ENCODE measurements at regions not wholly inside any gene's neighbourhood (a gene's known extent, or its start where the extent isn't known, plus 50 kb on each side); places are given as distances from the start of the nearest gene placed in this dataset.

- POLR2A ChIA-PET = no interaction called here
- H3K27me3 ChIP-seq (ENCODE audit: insufficient read depth) = no peaks in the 10 kb centered on the region
These were observed 60.8 kb upstream of the HABP2 start for GRCh38 chr10:113491967-113492565.

DNA sequence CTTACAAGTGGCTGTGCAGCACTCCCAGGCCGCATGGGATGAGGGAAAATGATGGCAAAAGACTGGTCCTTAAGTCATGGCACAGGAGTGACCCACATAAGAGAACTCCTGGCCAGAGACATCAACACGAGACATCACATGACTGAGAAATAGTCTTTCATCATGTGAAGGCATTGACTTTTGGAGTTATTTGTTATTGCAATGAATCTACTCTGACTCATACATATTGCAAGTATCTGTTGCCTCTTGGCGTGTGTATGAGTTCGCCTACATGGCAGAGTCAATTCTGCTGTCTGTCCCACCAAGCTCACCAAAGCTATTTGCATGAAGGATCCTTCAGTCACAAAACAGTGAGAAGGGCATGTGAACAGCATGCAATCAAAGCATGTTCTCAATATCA is 59.7 kb upstream of the HABP2 start:
- DNase-seq = no peak
- Histone ChIP-seq H2AFZ (ENCODE audit: low read depth) (no peak overlapping the region), H3K27me3 (ENCODE audit: insufficient read depth) (no peaks in the 10 kb centered on the region), H3K9me2 (no peaks in the 10 kb centered on the region), H3K27ac (ENCODE audit: low read depth in 2 of 2, low read length in 1 of 2) (no peak overlapping the region), H3K36me3 (replicated peaks in 1 of 2; ENCODE audit: control insufficient read depth in 1 of 2, insufficient read depth in 2 of 2, low read length in 1 of 2) (no peaks in the 10 kb centered on the region), H3K9me3 (no peaks in the 10 kb centered on the region), H3F3A (replicated peaks; ENCODE audit: insufficient read depth) (no peaks in the 10 kb centered on the region), H3K4me1 (ENCODE audit: control insufficient read depth in 1 of 2, insufficient read depth in 2 of 2, low read depth in 1 of 2, low read length in 1 of 2) (no peaks in the 10 kb centered on the region; a peak in 1 of 4 replicates), H3K9ac (no peak overlapping the region), H4K20me1 (ENCODE audit: insufficient read depth) (no peaks in the 10 kb centered on the region), H3K4me3 (ENCODE audit: low read depth in 2 of 2, low read length in 1 of 2) (no peak overlapping the region), H3K4me2 (no peak overlapping the region), H3K79me2 (ENCODE audit: insufficient read depth) (no peaks in the 10 kb centered on the region)
- ChIA-PET CTCF (no interaction called here), POLR2A (no interaction called here)
- WGBS (ENCODE audit: low lambda C conversion rate) = 64% methylated on average over 4 of the region's 4 CpGs
- TF ChIP-seq TCF12 (IDR thresholded peaks at IDR 0.05) (no peak), YY1 (IDR thresholded peaks at IDR 0.05; ENCODE audit: low read depth) (no peak), USF1 (IDR thresholded peaks at IDR 0.05; ENCODE audit: borderline replicate concordance, low read depth) (peak; percentile 13; the same call in 1 of the 2 replicates), EZH2phosphoT487 (IDR thresholded peaks at IDR 0.05; ENCODE audit: borderline replicate concordance, low read depth) (no peak), POLR2AphosphoS5 (IDR thresholded peaks at IDR 0.05; ENCODE audit: low read depth, low read length) (no peak), EP300 (IDR thresholded peaks at IDR 0.05; ENCODE audit: borderline replicate concordance in 1 of 2, low read depth in 1 of 2, low read length in 1 of 2) (no peak)

More at GRCh38 chr10:113491967-113492565, 60.8 kb upstream of the HABP2 start:
- no peaks in the 10 kb centered on the region for H3K9me3 ChIP-seq
- no peak overlapping the region for H3K4me2 ChIP-seq
- no peaks in the 10 kb centered on the region; a peak in 1 of 4 replicates for H3K4me1 ChIP-seq (ENCODE audit: control insufficient read depth in 1 of 2, insufficient read depth in 2 of 2, low read depth in 1 of 2, low read length in 1 of 2)
- WGBS (ENCODE audit: low lambda C conversion rate) = 23% methylated on average over 3 of the region's 3 CpGs
- H3K9me2 ChIP-seq = no peaks in the 10 kb centered on the region
- H3K36me3 ChIP-seq (replicated peaks in 1 of 2; ENCODE audit: control insufficient read depth in 1 of 2, insufficient read depth in 2 of 2, low read length in 1 of 2) = no peaks in the 10 kb centered on the region
- no peaks in the 10 kb centered on the region for H3F3A ChIP-seq (replicated peaks; ENCODE audit: insufficient read depth)
- H3K27ac ChIP-seq (ENCODE audit: low read depth in 2 of 2, low read length in 1 of 2) = no peak overlapping the region
- no peak for DNase-seq
- no peak overlapping the region for H3K9ac ChIP-seq
- H3K79me2 ChIP-seq (ENCODE audit: insufficient read depth) = no peaks in the 10 kb centered on the region
- no peak overlapping the region for H2AFZ ChIP-seq (ENCODE audit: low read depth)
- CTCF ChIA-PET = no interaction called here
- H3K4me3 ChIP-seq (ENCODE audit: low read depth in 2 of 2, low read length in 1 of 2) = no peak overlapping the region
- H4K20me1 ChIP-seq (ENCODE audit: insufficient read depth) = no peaks in the 10 kb centered on the region
- TF ChIP-seq ELF1 (IDR thresholded peaks at IDR 0.05) = no peak
- TF ChIP-seq RFX5 (IDR thresholded peaks at IDR 0.05; ENCODE audit: low read length) = no peak
- TF ChIP-seq TEAD4 (IDR thresholded peaks at IDR 0.05; ENCODE audit: borderline replicate concordance, insufficient read depth) = no peak
- TF ChIP-seq GATA2 (CRISPR knock-in tag; IDR thresholded peaks at IDR 0.05) = no peak
- no peak for TF ChIP-seq GABPA (IDR thresholded peaks at IDR 0.05; ENCODE audit: low read depth)
- TF ChIP-seq MAX (IDR thresholded peaks at IDR 0.05; ENCODE audit: low read depth) = no peak
- TF ChIP-seq PBX3 (IDR thresholded peaks at IDR 0.05) = no peak
